Large intestine (tissue), 3 donors: ENCODE measurements at regions not wholly inside any gene's neighbourhood (a gene's known extent, or its start where the extent isn't known, plus 50 kb on each side); places are given as distances from the start of the nearest gene placed in this dataset.
A peak's percentile ranks its signal among the peaks of the same experiment; 100 is the strongest.

Experiments
- DNase-seq, 2 donors: peaks; one replicate each; pipeline versions ENCODE4 v3.0.0 to v3.0.0-alpha.2; 2013
- H3K27ac ChIP-seq: one replicate; pipeline ENCODE4 v1.5.1; 2013; ENCODE audit warnings: low read length
- H3K27me3 ChIP-seq: 2 replicates; pipeline ENCODE4 v1.6.1; 2013; ENCODE audit warnings: low read length; ENCODE audit not compliant: control insufficient read depth, insufficient read depth
- H3K36me3 ChIP-seq: 2 replicates; pipeline ENCODE4 v1.6.1; 2013; ENCODE audit warnings: low read length; ENCODE audit not compliant: control insufficient read depth, insufficient read depth
- H3K4me1 ChIP-seq: one replicate; pipeline ENCODE4 v1.6.1; 2013; ENCODE audit warnings: low read length; ENCODE audit not compliant: control insufficient read depth, insufficient read depth
- H3K4me3 ChIP-seq: one replicate; pipeline ENCODE4 v1.5.1; 2013; ENCODE audit warnings: low read length
- H3K9me3 ChIP-seq: one replicate; pipeline ENCODE4 v1.6.1; 2013; ENCODE audit warnings: mild to moderate bottlenecking, low read depth, low read length, moderate library complexity; ENCODE audit not compliant: control insufficient read depth
- WGBS: methylation state at CpG from one replicate; pipeline ENCODE4 v1.1.5; 2013; ENCODE audit warnings: low lambda C conversion rate; ENCODE audit not compliant: insufficient coverage; 5-methylcytosine and 5-hydroxymethylcytosine counted together

- H3K9me3 ChIP-seq = no peaks in the 10 kb centered on the region
- no peaks in the 10 kb centered on the region for H3K4me1 ChIP-seq
- H3K27me3 ChIP-seq = no peaks in the 10 kb centered on the region
- no peaks in the 10 kb centered on the region for H3K36me3 ChIP-seq
- H3K27ac ChIP-seq = no peak overlapping the region
- H3K4me3 ChIP-seq = no peak overlapping the region
- WGBS = 100% methylated on average over 1 of the region's 17 CpGs
- DNase-seq = no peak
Measured at GRCh38 chr7:98040626-98041360, 50.8 kb upstream of the OCM2 start.

DNA sequence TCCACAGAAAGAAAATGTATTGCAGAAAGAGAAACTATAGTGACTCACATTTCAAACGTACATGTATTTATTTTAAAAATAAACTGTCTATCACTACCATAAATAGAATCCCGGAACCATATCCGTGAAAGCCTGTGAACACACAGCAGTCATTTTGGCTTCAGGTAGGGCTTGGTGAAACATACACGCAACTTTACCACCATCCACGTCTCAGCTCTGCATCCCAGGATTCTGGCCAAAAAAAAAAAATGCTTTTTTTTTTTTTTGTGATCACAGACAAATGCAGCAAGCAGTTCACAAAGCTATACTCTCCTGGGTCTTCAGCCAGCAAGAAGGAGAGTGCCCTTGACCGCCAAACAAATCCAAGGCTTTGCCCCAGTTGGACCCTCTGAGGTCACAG is 56.8 kb upstream of the OCM2 start:
- no peak for DNase-seq
- WGBS = 100% methylated on average over 2 of the region's 6 CpGs
- no peaks in the 10 kb centered on the region for H3K4me1 ChIP-seq
- H3K27me3 ChIP-seq = peaks cover 6% of the 10 kb centered on the region
- no peaks in the 10 kb centered on the region for H3K36me3 ChIP-seq
- no peaks in the 10 kb centered on the region for H3K9me3 ChIP-seq
- H3K4me3 ChIP-seq = no peak overlapping the region
- H3K27ac ChIP-seq = no peak overlapping the region

GRCh38 chr7:98049034-98049433 is 57.6 kb upstream of the LMTK2 start:
- no peak overlapping the region for H3K4me3 ChIP-seq
- H3K36me3 ChIP-seq = no peaks in the 10 kb centered on the region
- 20% methylated on average over 1 of the region's 9 CpGs for WGBS
- no peaks in the 10 kb centered on the region for H3K9me3 ChIP-seq
- peaks cover 6% of the 10 kb centered on the region for H3K27me3 ChIP-seq
- H3K27ac ChIP-seq = no peak overlapping the region
- no peaks in the 10 kb centered on the region for H3K4me1 ChIP-seq
- no peak for DNase-seq

- Histone ChIP-seq H3K4me3 (no peak overlapping the region), H3K4me1 (peaks cover 4% of the 10 kb centered on the region), H3K27me3 (peaks cover 6% of the 10 kb centered on the region), H3K9me3 (no peaks in the 10 kb centered on the region), H3K27ac (no peak overlapping the region), H3K36me3 (no peaks in the 10 kb centered on the region)
- peak; percentile 6 to 37 for DNase-seq
- WGBS = no CpG with 5 or more reads among the region's 24 CpGs
Measured at GRCh38 chr7:98051118-98051744, 55.4 kb upstream of the LMTK2 start.

DNA sequence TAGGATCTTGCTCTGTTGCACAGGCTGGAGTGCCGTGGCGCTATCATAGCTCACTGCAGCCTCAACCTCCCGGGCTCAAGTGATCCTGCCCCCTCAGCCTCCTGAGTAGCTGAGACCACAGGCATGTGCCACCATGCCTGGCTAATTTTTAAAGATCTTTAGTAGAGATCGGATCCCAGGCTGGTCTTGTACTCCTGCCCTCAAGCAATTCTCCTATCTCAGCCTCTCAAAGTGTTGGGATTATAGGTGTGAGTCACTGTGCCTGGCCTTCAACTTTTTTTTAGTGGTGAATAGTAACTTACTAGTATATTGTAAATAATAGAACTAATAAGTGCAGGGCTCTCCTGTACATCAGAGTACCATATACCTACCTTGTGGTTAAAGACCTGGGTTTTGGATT is 52.1 kb upstream of the LMTK2 start:
- Histone ChIP-seq H3K9me3 (no peaks in the 10 kb centered on the region), H3K27ac (peak overlapping the region; percentile 23), H3K36me3 (no peaks in the 10 kb centered on the region), H3K4me3 (no peak overlapping the region), H3K4me1 (peaks cover 4% of the 10 kb centered on the region), H3K27me3 (peaks cover 6% of the 10 kb centered on the region)
- peak; percentile 45 to 81 for DNase-seq
- no CpG with 5 or more reads among the region's 4 CpGs for WGBS

GRCh38 chr7:98056580-98056979 is 50.1 kb upstream of the LMTK2 start:
- H3K4me1 ChIP-seq = peaks cover 4% of the 10 kb centered on the region
- no peak for DNase-seq
- no peaks in the 10 kb centered on the region for H3K9me3 ChIP-seq
- no peaks in the 10 kb centered on the region for H3K36me3 ChIP-seq
- H3K27ac ChIP-seq = no peak overlapping the region
- no CpG with 5 or more reads among the region's 9 CpGs for WGBS
- H3K27me3 ChIP-seq = no peaks in the 10 kb centered on the region
- no peak overlapping the region for H3K4me3 ChIP-seq
